Activated CD4-positive, alpha-beta T cell treated with anti-CD3 and anti-CD28 coated beads for 1 hour (primary cell): ENCODE measurements at regions not wholly inside any gene's neighbourhood (a gene's known extent, or its start where the extent isn't known, plus 50 kb on each side); places are given as distances from the start of the nearest gene placed in this dataset.
"Not testable (repeated sequence)": the region's sequence is repeated elsewhere in the genome, so short reads cannot be mapped to it uniquely, and the experiment has no call there.

Experiments
- DNase-seq: peaks from one replicate; pipeline ENCODE4 v3.0.0-alpha.2; 2020

- DNase-seq: no peak
These were observed 102.6 kb upstream of the PPM1J start for GRCh38 chr1:112817555-112818373.

DNA sequence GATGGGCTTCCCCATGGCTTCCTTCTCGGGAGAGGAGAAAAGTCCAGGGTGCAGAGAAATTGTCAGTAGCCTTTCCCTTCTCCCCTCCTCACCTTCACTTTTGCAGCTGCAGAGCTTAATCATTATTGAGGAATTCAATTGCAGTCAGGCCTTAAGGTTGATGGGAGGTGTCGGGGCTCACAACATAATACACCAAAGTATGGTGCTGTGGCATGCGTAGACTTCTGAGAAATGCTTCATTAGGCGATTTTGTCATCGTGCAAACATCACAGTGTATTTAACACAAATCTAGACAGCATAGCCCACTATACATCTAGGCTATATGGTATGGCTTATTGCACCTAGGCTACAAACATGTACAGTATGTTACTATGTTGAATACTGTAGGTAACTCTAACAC lies 100.2 kb upstream of the PPM1J start:
- DNase-seq: no peak

GRCh38 chr1:112814645-112815044 lies 99.5 kb upstream of the PPM1J start:
- not testable (repeated sequence) for DNase-seq

DNA sequence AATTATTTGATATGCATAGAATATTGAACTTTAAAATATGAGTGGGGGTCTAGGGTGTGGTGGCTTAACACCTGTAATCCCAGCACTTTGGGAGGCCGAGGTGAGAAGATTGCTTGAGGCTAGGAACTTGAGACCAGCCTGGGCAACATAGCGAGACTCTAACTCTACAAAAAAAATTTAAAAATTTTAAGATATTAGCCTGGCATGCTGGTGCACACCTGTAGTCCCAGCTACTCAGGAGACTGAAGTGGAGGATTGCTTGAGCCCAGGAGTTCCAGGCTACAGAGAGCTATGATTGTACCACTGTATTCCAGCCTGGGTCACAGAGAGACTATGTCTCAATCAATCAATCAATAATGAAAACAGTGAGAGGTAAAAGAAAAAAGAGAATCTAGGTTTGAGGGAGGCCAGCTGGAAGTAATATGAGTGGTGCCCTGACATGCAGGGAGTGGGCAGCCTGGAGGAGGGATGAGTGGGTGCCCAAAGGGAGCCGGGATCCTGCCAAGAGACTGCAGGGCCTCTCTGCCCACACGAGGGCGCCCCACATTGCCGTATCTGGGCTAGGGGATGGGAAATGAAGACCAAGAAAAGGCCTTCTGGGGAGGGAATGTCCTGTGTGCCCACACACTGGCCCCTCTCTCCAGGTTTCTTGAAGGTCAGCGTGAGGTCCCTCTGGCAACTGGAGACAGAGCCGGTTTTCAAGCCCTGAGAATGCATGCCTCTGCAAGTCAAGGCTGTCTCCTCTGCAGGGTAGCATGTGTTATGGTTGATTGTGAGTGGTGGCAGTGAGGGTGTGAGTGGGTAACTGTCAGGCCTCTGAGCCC lies 93.9 kb upstream of the PPM1J start:
- peak; percentile 37 for DNase-seq

DNA sequence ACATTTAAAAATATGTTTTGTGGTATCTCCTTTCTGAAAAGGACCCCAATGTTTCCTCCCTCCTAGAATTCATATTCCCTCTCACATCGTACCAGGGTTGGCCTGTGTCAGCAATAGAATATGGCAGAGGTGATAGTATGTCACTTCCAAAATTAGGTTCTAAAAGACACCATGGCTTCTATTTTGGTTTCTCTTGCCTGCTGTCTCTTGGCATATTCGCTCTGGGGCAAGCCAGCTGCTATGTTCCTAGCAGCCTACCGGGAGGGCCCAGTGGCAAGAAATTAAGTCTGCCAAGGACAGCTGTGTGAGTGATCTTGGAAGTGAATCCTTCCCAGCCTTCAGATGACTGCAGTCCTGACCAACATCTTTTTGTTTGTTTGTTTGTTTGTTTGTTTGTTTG lies 92.9 kb upstream of the PPM1J start:
- DNase-seq: no peak

DNA sequence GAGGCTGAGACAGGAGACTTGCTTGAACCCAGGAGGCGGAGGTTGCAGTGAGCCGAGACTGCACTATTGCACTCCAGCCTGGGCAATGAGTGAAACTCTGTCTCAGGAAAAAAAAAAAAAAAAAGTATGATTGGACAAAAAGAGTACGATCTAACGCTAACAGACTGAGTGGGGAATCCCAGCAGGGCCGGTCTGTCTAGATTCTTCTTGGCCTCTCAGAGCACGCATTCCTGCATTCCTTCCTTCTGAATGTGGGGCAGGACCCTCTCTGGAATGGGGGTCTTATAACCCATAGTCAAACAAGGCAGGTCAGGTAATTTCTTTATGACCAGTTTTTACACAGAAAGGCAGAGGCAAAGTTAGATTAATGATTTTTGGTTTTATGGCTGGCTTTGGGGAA lies 92.0 kb upstream of the PPM1J start:
- DNase-seq: no peak

- no peak for DNase-seq
These were observed 91.0 kb upstream of the PPM1J start for GRCh38 chr1:112806090-112806642.

GRCh38 chr1:112805155-112805853 lies 90.2 kb upstream of the PPM1J start:
- no peak for DNase-seq

GRCh38 chr1:112803906-112804762 lies 89.0 kb upstream of the PPM1J start:
- DNase-seq: peak; percentile 9

DNA sequence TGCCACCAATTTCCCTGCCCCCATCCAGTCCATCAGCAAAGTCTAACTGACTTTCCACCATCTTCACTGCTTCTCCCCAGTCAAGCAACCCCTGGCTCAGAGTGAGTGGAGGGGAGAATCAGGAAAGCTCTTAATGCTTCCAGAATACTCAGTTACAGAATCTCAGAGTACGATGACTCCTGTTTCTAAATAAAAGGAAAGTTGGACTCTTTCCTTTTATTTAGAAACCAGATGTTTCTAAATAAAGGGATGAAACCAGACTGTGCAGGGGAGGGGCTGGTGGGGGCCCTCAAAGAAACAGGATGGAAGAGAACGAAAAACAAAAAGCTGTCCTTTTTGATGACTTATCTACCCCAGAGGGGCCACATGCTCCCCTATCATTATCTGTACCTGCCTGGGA lies 85.2 kb upstream of the PPM1J start:
- DNase-seq: no peak

GRCh38 chr1:112798292-112798691 lies 83.2 kb upstream of the PPM1J start:
- DNase-seq: no peak

GRCh38 chr1:112797224-112797623 lies 82.1 kb upstream of the PPM1J start:
- no peak for DNase-seq

DNA sequence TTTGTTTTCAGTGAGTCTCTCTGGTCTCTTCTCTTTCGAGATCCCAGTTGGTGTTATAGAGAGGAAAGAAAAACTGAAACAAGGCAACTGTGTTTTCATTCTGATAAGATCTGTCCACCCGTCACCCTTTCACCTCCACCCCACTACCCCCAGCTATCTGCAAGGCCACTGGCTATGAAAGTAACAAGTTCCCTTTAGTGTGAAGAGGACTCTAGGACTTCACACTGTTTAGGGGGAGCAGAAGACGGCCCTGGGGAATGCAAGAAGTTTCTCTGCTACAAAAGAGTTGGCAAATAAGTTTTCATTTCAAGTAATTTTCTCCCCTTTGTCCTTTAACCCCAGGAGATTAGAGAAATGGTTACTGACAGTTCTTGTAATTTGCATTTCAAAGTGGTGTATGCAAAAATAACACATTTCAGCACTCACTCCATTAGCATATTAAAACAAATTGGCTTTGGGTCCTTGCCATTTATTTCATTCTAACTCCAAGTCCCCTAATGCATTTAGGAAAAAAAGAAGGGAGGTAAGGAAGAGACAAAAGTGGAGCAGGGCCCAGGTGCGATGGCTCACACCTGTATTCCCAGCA lies 79.6 kb upstream of the PPM1J start:
- no peak for DNase-seq

DNA sequence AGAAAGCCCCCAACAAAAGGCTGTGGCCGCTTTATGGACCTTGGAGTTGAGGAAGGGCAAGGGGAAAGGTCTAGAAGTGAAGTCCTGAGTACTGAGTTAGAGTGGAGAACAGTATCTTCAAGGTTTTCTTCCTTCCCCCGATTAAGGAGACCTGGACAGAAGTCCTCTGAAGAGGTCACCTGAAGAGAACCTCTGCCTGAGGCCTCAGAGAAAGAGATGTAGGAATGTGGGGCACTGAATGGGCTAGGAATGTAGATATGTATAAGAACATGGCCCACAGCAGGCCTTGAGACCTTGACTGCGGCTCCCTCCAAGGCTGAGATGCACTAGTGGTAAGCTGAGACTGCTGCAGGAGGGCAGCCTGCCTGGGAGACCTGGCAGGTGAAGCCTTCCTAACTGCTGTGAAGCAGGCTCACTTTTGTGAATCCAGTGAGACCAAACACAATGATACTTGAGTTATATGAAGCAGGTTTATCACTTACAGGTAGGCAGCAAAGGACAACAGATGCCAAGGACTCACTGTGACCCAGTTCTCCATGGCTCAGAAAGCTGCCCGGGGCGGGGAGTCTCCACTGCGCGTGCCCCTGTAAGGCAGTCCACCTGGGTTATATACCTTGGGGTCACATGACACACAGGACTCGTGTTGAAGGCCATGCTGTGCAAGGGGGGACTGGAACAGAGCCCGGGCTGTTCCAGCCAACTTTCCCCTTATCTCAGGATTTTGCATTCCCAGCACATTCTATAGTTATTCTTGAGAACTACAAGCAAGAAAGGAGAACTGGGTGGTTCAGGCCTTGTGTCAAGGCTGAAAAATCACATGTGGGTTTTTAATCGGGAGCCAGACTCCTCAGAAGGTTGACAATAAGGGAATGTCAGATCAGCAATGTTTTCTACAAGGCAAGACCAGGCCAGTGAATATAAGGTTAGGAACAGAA lies 78.8 kb upstream of the PPM1J start:
- DNase-seq: no peak

- no peak for DNase-seq
These were observed 76.6 kb upstream of the PPM1J start for GRCh38 chr1:112791723-112792104.

- DNase-seq: no peak
These were observed 76.0 kb upstream of the PPM1J start for GRCh38 chr1:112790920-112791722.

DNA sequence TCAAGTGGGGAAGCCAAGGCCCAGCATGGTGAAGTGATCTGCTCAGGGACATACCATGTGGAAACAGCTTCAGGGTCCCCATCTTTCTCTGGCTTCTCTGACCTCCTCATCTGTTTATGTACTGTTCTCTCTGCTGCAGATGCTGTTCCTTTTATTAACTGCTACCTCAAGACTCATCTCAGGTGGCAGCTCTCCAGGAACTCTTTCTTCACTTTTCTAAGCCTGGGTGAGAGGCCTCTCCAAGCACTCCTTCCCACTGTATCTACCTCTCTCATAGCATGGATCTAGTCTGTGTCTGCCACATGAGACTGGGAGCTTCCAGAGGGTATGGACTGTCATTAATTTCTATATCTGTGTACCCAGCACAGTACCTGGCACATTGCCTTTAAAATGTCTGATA lies 73.4 kb upstream of the PPM1J start:
- no peak for DNase-seq

DNA sequence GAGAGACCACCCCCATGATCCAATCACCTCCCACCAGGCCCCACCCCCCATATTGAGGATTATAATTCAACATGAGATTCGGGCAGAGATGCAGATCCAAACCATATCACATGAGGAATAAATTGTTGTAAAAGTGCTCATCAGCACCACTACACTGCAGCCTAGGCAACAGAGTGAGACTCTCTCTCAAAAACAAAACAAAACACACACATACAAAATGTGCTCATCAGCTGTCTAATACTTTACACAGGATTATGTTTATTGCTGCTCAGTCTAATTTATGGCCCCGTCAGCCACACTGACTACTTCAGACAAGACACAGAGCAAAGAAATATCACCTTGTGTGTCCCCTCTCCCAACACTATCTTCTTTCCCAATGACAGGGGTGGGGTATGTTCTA lies 72.9 kb upstream of the PPM1J start:
- DNase-seq: no peak

DNA sequence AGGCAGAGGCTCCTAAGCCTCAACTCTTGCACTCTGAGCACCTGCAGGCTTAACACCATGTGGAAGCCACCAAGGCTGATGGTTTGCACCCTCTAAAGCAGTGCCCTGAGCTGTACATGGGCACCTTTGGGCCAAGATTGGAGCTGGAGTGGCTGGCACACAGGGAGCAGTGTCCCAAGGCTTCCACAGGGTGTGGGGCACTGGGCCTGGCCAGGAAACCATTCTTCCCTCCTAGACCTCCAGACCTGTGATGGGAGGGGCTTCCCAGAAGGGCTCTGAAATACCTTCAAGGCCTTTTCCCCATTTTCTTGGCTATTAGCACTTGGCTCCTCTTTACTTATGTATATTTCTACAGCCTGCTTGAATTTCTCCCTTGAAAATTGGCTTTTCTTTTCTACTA lies 67.9 kb upstream of the PPM1J start:
- DNase-seq: no peak
